ENCODE measurements at regions not wholly inside any gene's neighbourhood (a gene's known extent, or its start where the extent isn't known, plus 50 kb on each side); places are given as distances from the start of the nearest gene placed in this dataset.
"Not testable (repeated sequence)": the region's sequence is repeated elsewhere in the genome, so short reads cannot be mapped to it uniquely, and the experiment has no call there.

- DNase-seq (ENCODE audit: low spot score) = no peak
These were observed 119.8 kb downstream of the LRATD1 start for GRCh38 chr2:14752295-14752694.

GRCh38 chr2:14756122-14756541 lies 123.6 kb downstream of the LRATD1 start:
- peak; percentile 39 for DNase-seq (ENCODE audit: low spot score)

GRCh38 chr2:14756981-14757657 lies 124.6 kb downstream of the LRATD1 start:
- DNase-seq (ENCODE audit: low spot score) = peak; percentile 91

GRCh38 chr2:14759082-14759481 lies 126.6 kb downstream of the LRATD1 start:
- no peak for DNase-seq (ENCODE audit: low spot score)

GRCh38 chr2:14760169-14760568 lies 127.7 kb downstream of the LRATD1 start:
- DNase-seq (ENCODE audit: low spot score) = no peak

- no peak for DNase-seq (ENCODE audit: low spot score)
These were observed 128.6 kb downstream of the LRATD1 start for GRCh38 chr2:14761118-14761517.

- no peak for DNase-seq (ENCODE audit: low spot score)
These were observed 141.2 kb downstream of the LRATD1 start for GRCh38 chr2:14773696-14774095.

- no peak for DNase-seq (ENCODE audit: low spot score)
These were observed 142.0 kb downstream of the LRATD1 start for GRCh38 chr2:14774436-14774968.

GRCh38 chr2:14776216-14776615 lies 143.7 kb downstream of the LRATD1 start:
- DNase-seq (ENCODE audit: low spot score) = no peak

GRCh38 chr2:14778015-14778414 lies 145.5 kb downstream of the LRATD1 start:
- DNase-seq (ENCODE audit: low spot score) = peak; percentile 59

- DNase-seq (ENCODE audit: low spot score) = no peak
These were observed 146.7 kb downstream of the LRATD1 start for GRCh38 chr2:14779252-14779651.

GRCh38 chr2:14781142-14781541 lies 148.6 kb downstream of the LRATD1 start:
- DNase-seq (ENCODE audit: low spot score) = no peak

- not testable (repeated sequence) for DNase-seq (ENCODE audit: low spot score)
These were observed 156.3 kb downstream of the LRATD1 start for GRCh38 chr2:14788814-14789213.

- peak; percentile 43 for DNase-seq (ENCODE audit: low spot score)
These were observed 157.6 kb downstream of the LRATD1 start for GRCh38 chr2:14790041-14790640.

GRCh38 chr2:14803994-14804393 lies 171.5 kb downstream of the LRATD1 start:
- DNase-seq (ENCODE audit: low spot score) = no peak

GRCh38 chr2:14804902-14805301 lies 172.4 kb downstream of the LRATD1 start:
- no peak for DNase-seq (ENCODE audit: low spot score)

GRCh38 chr2:14806613-14807012 lies 174.1 kb downstream of the LRATD1 start:
- DNase-seq (ENCODE audit: low spot score) = peak; percentile 16

GRCh38 chr2:14815201-14815600 lies 182.7 kb downstream of the LRATD1 start:
- DNase-seq (ENCODE audit: low spot score) = no peak

- DNase-seq (ENCODE audit: low spot score) = no peak
These were observed 183.8 kb downstream of the LRATD1 start for GRCh38 chr2:14816069-14817060.

- no peak for DNase-seq (ENCODE audit: low spot score)
These were observed 185.3 kb downstream of the LRATD1 start for GRCh38 chr2:14817848-14818247.

- DNase-seq (ENCODE audit: low spot score) = peak; percentile 22
These were observed 194.0 kb downstream of the LRATD1 start for GRCh38 chr2:14826518-14826917.
